SHP77 (cell line): ENCODE measurements at regions not wholly inside any gene's neighbourhood (a gene's known extent, or its start where the extent isn't known, plus 50 kb on each side); places are given as distances from the start of the nearest gene placed in this dataset.
A peak's percentile ranks its signal among the peaks of the same experiment; 100 is the strongest.

Experiments
- DNase-seq, 2 experiments: peaks; one replicate each; lab custom pipeline; 2025; lab: John Stamatoyannopoulos, UW

DNA sequence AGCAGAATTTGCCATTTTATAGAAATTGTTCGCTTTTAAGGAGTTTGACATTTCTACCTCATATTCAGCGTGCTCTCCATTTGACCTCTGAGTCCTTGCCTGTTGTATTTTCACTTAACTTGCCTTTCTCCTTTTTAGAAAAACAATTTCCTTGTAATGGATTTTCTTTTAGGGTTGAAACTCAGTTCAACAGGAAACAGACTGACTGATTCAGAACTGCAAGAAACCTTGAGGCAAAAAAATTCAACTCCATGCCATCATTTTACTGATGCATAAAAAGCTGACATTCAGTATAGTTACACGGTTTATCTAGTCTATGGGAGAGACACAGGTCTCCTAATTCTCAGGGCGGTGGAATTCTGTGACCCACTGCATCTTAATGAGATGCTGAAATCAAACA lies 59.8 kb downstream of the MRPS30 start:
- no peak for DNase-seq

DNA sequence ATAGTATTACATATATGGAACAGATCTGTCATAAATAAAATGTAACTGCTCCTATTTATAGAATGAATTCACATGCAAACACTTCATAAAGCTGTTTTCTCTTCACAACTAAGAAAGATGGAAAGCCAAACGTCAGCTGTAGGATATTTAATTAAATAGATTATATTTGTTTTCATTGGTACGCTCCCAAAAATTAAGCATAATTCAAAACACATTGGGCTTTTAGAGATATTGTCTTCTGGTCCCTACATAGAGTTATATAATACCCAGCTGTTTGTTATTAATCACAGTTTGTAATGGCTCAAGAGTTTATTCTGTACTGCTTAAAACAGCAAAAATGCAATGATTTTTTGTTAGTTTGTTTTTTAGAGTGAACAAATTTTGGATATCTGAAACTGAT lies 61.2 kb downstream of the MRPS30 start:
- DNase-seq, result no peak

DNA sequence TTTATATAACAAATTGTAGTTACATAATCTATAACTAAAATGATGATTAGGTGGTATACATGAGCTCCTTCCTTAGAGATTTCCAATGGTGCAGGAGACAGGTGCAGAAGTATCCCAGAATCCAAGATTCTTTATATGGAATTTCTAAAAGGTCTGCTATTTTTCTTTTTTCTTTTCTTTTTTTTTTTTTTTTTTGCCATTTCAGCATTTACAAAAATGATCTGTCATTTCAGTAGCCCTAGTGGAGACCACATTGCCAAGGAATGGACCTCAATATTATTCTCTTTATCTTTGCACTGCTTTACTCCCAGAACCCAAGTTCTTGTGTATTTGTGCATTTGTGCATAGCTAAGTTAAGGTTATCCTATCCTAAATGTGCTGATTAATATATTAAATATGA lies 61.7 kb downstream of the MRPS30 start:
- DNase-seq, result no peak

DNA sequence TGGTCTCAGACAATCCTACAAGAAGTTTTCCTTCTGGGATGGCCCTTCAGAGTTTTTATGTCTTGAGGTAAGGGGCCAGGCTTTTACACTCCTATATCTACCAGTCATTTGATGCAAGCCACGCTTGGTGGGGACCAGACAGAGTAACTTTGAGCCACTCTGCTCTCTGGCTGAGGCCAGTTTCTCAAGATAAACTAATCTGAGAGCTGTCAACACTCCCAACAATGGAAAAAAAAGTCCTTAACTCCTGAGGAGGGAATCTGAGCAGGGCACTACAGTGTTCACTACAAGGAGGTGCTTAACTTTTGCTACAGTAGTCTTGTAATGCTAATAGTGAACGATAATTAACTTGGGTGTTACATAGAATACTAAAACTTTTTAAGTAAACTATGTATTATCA lies 62.7 kb downstream of the MRPS30 start:
- no peak for DNase-seq

DNA sequence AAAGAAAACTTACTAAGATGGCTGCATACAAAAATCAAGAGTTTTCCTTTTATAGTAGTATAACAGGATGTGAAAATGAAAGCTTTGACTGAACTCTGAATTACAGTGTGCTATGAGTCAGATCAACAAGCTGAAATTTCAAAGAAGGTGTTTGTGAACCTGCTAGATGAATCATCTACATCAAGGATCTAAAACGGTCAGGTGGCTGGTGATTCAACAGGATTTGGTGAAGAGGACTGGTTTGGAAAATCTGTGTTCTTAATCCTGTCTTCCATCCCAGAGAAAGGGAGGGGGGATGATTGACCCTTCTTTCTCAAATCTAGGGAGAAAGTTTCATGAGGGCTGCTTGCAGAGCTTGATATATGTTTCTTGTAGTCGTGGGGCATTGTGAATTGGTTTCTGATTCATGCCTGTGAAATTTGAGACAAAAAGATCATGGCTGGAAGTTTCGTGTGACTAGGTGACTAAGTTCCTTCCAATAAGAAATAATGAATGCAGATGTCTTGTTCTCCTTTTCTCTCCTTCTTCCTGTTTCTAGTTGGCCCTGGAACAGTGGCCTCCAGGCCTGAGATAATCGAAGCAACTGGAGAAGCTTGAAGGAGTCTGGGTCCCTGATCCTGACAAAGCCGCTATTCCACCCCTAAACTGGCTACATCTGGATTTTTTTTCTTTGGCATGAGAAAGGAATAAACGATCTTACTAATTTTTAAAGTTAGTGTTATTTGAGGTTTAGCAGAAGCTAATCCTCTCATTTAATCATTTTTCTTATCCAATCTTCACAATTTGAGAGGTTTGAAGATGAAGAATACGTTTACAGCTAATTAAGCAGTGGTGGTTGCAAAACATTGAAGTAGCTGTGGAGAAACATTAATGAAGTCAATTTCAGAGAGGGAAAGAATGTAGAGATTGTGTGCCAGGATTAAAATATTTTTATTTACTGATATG lies 67.2 kb downstream of the MRPS30 start:
- DNase-seq, result no peak

DNA sequence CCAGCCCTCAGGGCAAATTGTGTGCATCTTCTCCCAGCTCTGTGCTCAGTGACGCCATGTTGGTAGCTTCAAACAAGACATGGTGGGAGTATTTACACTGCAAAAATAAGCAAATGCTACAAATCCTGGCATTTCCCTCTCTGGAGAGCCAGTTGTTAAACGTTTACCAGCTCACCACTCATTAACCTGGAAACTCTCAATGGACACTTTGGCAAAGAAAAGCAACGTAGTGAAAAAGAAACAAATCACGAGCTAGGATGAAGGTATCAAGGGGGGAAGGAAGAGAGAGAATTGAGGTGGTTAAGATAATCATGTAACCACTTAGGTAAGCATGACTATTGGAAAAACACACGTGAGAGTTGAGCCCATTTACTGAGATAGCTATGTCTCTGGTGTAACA lies 72.5 kb downstream of the MRPS30 start:
- no peak for DNase-seq

DNA sequence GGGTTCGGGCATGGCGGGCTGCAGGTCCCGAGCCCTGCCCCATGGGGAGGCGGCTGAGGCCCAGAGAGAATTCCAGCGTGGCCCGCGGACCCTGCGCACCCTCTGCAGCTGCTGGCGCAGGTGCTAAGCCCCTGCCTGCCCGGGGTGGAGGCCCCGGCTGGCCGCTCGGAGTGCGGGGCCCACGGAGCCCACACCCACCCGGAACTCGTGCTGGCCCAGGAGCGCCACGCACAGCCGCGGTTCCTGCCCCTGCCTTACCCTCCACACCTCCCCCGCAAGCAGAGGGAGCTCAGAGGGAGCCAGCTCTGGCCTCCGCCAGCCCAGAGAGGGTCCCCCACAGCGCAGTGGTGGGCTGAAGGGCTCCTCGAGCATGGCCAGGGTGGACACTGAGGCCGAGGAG lies 75.3 kb downstream of the MRPS30 start:
- DNase-seq, result no peak

DNA sequence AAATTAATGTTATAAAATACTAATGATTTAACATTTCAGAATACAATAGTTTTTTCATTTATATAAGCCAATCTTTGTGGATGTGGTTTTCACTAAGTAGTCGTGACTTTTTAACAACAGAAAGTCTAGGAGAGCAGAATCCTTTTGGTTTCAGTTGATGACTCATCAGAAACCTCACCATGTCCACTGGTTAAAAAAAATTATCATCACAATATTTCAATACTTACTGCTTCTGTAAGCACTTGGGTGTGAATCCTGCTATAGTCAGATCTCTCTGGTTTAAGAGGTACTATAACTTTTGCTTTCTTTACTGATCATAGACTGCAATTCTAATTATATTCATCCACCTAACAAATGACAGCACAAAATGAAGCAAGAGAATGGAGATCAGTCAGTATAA lies 77.2 kb downstream of the MRPS30 start:
- no peak for DNase-seq

DNA sequence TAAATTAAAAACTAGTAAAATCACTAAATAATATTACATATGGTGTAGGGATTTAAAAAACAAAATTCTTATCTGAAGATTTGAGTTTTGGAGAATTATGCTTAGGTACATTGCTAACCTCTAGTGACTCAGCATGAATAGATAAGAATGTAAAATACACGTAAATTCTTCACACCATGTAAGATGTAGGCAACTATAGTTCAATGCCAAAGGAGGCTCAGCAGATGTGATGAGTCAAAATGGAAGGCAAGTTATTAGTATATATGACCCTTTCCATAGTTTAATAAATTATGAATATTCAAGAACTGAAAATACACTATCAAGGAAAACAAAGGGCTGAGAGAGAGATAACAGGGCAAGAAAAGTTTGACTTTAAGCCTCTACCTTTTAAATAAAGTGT lies 79.0 kb downstream of the MRPS30 start:
- no peak for DNase-seq

DNA sequence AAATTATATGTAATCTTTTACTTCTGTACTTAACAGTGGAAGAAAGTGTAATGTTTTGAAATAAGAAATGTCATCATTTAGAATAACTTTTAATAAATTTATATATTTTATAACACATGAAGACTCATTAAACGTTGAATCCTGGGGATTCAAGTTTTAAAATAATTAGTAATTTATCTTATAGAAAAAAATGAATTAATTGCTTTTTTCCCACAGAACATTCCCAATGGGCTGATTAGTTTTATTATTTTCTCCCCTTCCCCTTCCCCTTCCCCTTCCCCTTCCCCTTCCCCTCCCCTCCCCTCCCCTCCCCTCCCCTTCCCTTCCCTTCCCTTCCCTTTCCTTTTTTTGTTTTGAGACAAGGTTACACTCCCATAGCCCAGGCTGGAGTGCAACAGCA lies 79.7 kb downstream of the MRPS30 start:
- no peak for DNase-seq

DNA sequence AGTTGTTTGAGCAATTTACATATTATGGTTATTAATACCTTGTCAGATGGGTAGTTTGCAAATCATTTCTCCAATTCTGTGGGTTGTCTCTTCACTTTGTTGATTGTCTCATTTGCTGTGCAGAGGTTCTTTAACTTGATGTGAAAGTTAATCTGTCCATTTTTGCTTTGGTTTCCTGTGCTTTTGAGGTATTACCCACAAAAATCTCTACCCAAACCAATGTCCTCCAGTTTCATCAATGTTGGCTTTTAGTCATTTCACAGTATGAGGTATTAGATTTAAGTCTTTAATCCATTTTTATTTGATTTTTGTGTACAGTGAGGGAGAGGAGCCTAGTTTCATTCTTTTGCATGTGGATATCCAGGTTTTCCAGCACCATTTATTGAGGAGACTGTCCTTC lies 82.4 kb downstream of the MRPS30 start:
- DNase-seq, result no peak

DNA sequence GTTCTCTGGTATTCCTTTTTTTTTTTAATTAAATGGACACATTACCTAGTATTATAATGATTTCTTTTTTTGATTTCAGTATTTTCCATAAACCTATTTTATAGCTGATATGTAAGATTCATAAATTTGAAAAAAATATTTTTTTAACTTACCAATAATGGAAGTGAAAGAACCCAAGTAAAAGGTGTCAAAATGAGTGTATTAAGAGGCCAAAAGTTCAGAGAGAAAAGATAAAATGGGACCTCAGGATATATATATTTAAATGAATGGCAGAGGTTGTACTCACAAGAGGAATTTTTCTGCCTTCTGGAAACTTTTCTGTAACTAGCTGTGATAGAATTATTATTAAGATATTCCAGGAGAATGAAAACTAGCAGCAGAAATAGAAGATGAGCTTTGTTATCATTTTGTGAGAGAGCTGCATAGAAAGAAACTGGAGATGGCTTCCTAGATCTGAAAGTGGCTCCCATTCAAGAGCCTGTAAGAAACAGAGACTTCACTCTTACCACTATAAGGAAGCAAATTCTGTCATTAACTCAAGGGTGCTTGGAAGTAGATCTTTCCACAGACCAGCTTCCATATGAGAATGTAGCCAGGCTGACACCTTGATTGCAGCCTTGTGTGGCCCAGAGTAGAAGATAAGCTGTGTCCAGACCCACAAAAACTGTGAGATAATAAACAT lies 91.7 kb downstream of the MRPS30 start:
- no peak for DNase-seq

DNA sequence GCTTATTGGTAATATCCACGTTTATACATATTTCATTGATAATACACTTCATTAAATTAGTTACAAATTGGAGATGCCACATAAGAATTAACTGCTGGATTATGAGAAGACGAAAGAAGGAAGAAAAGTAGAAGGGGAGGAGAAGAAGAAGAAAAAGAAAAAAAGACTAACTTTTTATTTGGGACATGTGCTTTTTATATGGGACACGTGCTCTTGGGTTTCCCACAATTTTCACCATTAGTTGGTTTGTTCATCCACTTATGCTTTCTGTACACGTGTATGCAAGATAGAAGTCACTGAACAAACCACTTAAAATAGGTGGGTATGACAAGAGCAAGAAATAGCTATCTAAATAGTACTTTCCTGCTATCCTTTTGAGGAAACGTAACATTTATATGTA lies 98.6 kb downstream of the MRPS30 start:
- DNase-seq, result no peak

DNA sequence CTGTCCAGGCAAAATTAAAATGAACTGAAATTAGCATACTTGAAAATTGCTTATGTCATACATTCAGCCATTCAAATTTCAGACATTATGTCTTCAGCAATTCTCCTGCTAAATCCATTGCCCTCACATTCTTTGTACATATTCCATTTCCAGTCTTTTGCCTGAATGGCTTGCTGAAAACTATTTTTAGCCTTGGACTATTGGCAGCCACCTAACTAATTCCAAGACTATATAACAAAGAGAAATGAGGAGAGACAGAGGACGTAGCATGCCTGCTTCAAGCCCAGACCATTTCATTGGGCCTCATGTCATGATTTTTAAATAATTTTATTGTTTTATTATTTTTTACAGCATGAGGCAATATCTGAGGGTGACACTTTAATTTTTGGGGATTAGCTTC lies 100.3 kb downstream of the MRPS30 start:
- DNase-seq, result no peak

DNA sequence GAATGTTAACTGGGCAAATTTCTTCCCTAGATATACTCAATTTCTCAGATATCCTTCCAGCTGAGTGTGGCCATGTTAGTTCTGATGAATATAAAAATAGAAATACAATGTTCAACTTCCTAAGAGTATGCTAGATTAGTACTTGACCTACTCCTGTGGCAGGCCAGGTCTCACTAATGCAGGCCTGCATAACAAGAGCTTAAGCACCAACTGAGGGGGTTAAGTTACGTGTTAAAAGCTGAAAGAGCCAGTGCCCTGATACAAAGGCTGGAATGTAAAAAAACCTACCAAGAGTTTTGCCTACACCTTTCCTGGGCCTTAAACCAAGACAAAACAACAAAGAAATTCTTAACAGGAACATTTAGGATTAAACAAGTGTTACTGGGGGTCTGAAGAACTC lies 102.8 kb downstream of the MRPS30 start:
- DNase-seq, result no peak

DNA sequence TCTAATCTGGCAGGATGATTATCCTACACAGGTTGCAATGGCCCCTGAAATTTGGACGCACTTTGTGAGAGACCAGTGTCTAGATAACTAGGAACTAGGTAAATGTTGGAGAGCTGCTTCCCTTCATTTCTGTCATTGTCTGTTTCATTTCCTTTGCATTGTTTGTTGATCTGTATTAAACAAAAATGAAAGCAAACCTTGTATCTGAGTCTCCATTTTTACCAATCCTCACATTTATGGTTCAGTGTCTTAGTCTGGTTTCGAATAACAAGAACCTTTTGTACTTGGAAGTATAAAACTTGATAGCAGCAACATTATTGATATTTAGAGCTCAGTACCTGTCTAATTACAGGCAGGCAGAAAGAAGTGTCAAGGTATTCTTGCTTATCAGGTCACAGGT lies 105.5 kb downstream of the MRPS30 start:
- no peak for DNase-seq

DNA sequence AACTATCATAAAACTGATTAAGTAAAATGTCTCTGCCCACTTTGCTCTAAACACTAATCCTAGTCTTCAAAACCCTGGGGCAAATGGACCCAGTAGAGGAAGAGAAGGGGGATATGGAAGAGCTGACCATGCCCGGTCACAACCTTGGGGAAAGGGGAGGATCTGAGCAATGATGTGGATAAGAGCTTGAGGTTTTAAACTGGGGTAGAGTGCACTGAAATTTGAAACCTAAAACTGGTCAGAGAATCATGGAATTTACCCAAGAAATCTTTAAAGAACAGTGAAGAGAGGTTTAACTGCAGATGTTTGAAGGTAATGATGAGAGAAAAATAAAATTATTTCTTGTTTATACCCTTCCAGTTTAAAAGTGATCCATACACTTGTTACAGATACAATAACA lies 110.8 kb downstream of the MRPS30 start:
- no peak for DNase-seq

DNA sequence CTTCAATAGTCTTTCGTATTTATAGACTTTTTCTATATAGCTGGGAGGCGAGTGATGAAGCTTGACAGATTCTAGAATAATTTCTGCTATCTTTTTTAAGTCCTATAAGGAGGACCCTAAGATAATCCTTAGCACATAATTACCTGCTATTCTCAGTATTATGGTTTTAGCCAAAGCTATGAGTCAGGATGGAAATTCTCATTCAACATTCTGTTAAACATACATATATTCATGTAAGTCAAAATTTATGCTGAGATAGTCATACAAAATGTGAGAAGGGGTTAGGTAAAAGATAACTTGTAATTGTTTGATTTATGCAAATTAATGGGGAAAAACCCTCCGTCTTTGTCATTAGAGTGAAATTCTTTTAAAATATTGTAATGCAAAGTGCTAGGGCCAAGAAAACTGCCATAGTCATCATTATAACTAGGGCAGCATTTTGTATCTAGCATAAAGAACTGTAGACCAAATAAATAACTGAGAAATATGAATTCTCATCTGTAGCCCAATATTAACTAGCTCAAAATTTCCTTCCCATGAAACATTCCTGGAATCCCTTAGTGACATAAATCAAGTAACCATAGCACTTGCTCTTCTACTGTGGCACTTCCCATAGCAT lies 118.5 kb downstream of the MRPS30 start:
- no peak for DNase-seq

DNA sequence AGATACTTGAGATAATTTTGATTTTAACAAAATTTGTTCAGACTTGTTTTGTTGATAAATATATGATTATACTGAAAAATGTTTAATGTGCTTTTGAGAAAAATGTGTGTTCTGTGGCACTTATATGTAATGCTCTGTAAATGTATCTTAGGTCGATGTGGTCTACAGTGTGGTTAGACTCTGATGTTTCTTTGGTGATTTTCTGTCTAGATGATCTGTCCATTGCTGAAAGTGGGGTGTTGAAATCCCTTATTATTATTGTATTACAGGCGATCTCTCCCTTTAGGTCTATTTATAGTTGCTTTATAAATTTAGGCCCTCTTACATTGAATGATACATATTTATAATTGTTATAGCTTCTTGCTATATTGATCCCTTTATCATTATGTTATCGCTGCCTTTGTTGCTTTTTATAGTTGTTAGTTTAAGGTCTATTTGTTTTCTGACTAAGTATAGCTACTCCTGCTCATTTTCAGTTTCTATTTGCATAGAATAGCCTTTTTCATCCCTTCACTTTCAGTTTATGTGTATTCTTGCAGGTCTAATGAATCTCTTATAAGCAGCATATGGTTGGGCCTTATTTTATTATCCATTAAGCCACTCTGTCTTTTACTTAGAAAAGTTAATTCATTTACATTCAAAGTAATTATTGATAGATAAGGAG lies 124.3 kb downstream of the MRPS30 start:
- no peak for DNase-seq

DNA sequence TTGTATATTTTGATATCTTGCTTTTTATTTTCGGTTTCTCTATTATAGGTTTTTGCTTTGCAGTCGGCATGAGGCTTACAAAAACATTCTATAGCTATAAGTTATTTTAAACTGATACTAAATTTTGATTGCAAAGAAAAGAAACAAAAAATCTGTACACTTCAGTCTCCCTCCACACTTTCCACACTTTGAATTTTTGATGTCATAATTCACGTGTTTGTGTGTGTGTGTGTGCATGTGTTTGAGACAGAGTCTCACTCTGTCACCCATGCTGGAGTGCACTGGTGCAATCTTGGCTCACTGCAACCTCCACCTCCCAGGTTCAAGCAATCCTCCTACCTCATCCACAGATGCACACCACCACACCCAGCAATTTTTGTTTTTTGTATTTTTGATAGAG lies 124.9 kb downstream of the MRPS30 start:
- no peak for DNase-seq

DNA sequence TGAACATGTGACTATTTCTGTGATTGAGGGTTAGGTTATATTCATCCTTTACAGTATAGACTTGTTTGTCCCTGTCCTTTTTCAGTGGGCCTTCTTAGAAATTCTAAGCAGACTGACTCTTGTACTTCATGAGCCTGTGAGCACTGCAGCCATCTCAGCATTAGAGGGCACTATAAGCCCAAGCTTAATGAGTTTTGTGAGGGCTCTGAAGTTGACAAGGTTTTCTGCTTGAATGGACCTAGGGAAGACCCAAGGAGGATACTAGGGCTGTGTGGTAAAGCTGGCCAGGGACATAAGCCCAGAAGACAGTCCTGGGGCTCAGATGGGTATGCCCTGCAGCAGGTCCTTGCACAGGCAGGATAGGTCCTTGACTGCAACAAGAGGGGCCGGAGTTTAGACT lies 126.5 kb downstream of the MRPS30 start:
- peak; percentile 30 to 36 for DNase-seq

DNA sequence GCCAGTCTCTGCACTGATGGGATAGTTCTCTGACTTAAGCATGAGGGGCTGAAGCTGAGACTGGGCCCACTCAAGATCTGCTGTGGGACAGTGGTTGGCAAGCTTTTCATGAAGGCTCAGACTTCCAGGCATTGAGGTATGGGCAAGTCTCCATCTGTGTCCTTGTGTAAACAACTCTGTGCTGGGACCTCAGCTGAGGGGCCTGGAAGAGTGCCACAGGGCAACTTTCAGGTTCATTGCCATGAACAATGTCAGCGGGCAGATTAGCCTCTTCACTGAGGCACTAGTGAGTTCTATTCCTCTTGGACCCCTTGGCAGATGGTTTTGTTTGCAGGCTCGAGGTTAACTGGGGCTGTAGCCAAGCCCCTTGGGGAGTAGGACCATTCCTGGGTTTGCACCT lies 127.1 kb downstream of the MRPS30 start:
- no peak for DNase-seq
